Astrocyte (in vitro differentiated cells and primary cell): ENCODE measurements at regions not wholly inside any gene's neighbourhood (a gene's known extent, or its start where the extent isn't known, plus 50 kb on each side); places are given as distances from the start of the nearest gene placed in this dataset.

Source experiments
- DNase-seq: peaks from one replicate; pipeline ENCODE4 v3.0.0-alpha.2; 2010; ENCODE audit warnings: low read depth
- FAIRE-seq: peaks from 2 replicates; lab custom pipeline; 2011; peaks lifted over from hg19 to GRCh38; lab: Jason Lieb, UNC
- H2AFZ ChIP-seq: 2 replicates; pipeline ENCODE4 v1.6.0; 2012; ENCODE audit warnings: low read depth, low read length, inconsistent platforms
- H3K27ac ChIP-seq: 2 replicates; pipeline ENCODE4 v1.5.1; 2011; ENCODE audit warnings: low read depth, low read length, inconsistent platforms
- H3K27me3 ChIP-seq: 2 replicates; pipeline ENCODE4 v1.6.0; 2011; ENCODE audit warnings: low read length, inconsistent platforms; ENCODE audit not compliant: insufficient read depth
- H3K36me3 ChIP-seq: 2 replicates; pipeline ENCODE4 v1.5.1; 2011; ENCODE audit warnings: low read length, inconsistent platforms; ENCODE audit not compliant: insufficient read depth
- H3K4me1 ChIP-seq: 2 replicates; pipeline ENCODE4 v1.5.1; 2011; ENCODE audit warnings: low read length, inconsistent platforms; ENCODE audit not compliant: insufficient read depth
- H3K4me2 ChIP-seq: 2 replicates; pipeline ENCODE4 v1.6.0; 2012; ENCODE audit warnings: low read length, inconsistent platforms
- H3K4me3 ChIP-seq: 2 replicates; pipeline ENCODE4 v1.5.1; 2011; ENCODE audit warnings: low read depth, mild to moderate bottlenecking, low read length, inconsistent platforms; ENCODE audit not compliant: insufficient read depth
- H3K79me2 ChIP-seq: 2 replicates; pipeline ENCODE4 v1.6.0; 2012; ENCODE audit warnings: mild to moderate bottlenecking, low read length, inconsistent platforms; ENCODE audit not compliant: insufficient read depth
- H3K9ac ChIP-seq: 2 replicates; pipeline ENCODE4 v1.6.0; 2012; ENCODE audit warnings: mild to moderate bottlenecking, low read length, inconsistent platforms
- H3K9me3 ChIP-seq: 2 replicates; pipeline ENCODE4 v1.5.1; 2012; ENCODE audit warnings: low read depth, mild to moderate bottlenecking, low read length, inconsistent platforms; ENCODE audit not compliant: insufficient read depth
- H4K20me1 ChIP-seq: 2 replicates; pipeline ENCODE4 v1.6.0; 2012; ENCODE audit warnings: low read length, inconsistent platforms; ENCODE audit not compliant: insufficient read depth
- H3K27ac Mint-ChIP-seq: one replicate; pipeline ENCODE4 v1.8.0; 2021; ENCODE audit warnings: mild to moderate bottlenecking, mixed read lengths; ENCODE audit not compliant: unreplicated experiment
- H3K27me3 Mint-ChIP-seq: one replicate; pipeline ENCODE4 v1.8.0; 2021; ENCODE audit warnings: low read depth, mixed read lengths; ENCODE audit not compliant: unreplicated experiment
- H3K36me3 Mint-ChIP-seq: one replicate; pipeline ENCODE4 v1.8.0; 2021; ENCODE audit warnings: low read depth, mixed read lengths; ENCODE audit not compliant: unreplicated experiment
- H3K4me1 Mint-ChIP-seq: one replicate; pipeline ENCODE4 v1.8.0; 2021; ENCODE audit warnings: low read depth, mixed read lengths; ENCODE audit not compliant: unreplicated experiment
- H3K4me3 Mint-ChIP-seq: one replicate; pipeline ENCODE4 v1.8.0; 2021; ENCODE audit warnings: mild to moderate bottlenecking, moderate library complexity, mixed read lengths; ENCODE audit not compliant: unreplicated experiment
- H3K9me3 Mint-ChIP-seq: one replicate; pipeline ENCODE4 v1.8.0; 2021; ENCODE audit warnings: mild to moderate bottlenecking, mixed read lengths; ENCODE audit not compliant: unreplicated experiment
- EZH2 ChIP-seq: IDR thresholded peaks from 2 replicates; pipeline ENCODE4 v1.6.1; 2012; ENCODE audit warnings: mild to moderate bottlenecking, low read length, inconsistent platforms; ENCODE audit not compliant: insufficient read depth
- TF ChIP-seq, protein P1 (sequence below): IDR thresholded peaks from 2 replicates; pipeline ENCODE4 v1.5.1; 2011; ENCODE audit warnings: low read depth, mild to moderate bottlenecking, inconsistent platforms, low read length, moderate library complexity; ENCODE audit not compliant: insufficient read depth

DNA sequence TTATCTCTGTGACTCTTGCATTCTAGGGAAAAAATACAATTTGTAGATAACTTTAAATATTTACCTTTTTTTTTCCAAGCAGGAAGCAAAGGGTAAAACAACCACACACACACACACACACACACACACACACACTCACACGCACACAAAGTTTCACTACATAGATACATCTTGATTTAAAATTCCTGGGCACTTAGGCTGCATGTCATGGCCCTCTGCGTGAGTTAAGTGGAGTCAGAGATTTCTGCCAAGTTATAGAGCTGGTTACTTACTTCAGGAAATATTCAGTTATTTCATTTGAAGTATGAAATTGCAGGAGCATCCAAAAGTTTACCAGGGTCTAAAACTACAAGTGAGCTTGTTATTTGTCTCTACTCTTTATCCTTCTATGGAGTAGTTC, 612.0 kb downstream of the IRS1 start:
- H3K4me3 Mint-ChIP-seq, result no peak overlapping the region
- Histone ChIP-seq H3K27ac (peak overlapping the region; percentile 94), H3K36me3 (no peaks in the 10 kb centered on the region), H2AFZ (no peak overlapping the region), H3K27me3 (no peaks in the 10 kb centered on the region), H3K9ac (peak overlapping the region; percentile 32), H3K4me2 (no peak overlapping the region), H3K79me2 (no peaks in the 10 kb centered on the region), H3K4me1 (peaks cover 27% of the 10 kb centered on the region), H3K9me3 (no peaks in the 10 kb centered on the region), H3K4me3 (no peak overlapping the region), H4K20me1 (no peaks in the 10 kb centered on the region)
- H3K4me1 Mint-ChIP-seq, result peaks cover 23% of the 10 kb centered on the region
- no peaks in the 10 kb centered on the region for H3K36me3 Mint-ChIP-seq
- H3K9me3 Mint-ChIP-seq, result peaks cover 2% of the 10 kb centered on the region
- FAIRE-seq (no peak), DNase-seq (peak; percentile 87)
- H3K27ac Mint-ChIP-seq, result no peak overlapping the region
- TF ChIP-seq, protein P1, sequence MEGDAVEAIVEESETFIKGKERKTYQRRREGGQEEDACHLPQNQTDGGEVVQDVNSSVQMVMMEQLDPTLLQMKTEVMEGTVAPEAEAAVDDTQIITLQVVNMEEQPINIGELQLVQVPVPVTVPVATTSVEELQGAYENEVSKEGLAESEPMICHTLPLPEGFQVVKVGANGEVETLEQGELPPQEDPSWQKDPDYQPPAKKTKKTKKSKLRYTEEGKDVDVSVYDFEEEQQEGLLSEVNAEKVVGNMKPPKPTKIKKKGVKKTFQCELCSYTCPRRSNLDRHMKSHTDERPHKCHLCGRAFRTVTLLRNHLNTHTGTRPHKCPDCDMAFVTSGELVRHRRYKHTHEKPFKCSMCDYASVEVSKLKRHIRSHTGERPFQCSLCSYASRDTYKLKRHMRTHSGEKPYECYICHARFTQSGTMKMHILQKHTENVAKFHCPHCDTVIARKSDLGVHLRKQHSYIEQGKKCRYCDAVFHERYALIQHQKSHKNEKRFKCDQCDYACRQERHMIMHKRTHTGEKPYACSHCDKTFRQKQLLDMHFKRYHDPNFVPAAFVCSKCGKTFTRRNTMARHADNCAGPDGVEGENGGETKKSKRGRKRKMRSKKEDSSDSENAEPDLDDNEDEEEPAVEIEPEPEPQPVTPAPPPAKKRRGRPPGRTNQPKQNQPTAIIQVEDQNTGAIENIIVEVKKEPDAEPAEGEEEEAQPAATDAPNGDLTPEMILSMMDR, result no peak
- TF ChIP-seq EZH2, result no peak
- H3K27me3 Mint-ChIP-seq, result no peaks in the 10 kb centered on the region

DNA sequence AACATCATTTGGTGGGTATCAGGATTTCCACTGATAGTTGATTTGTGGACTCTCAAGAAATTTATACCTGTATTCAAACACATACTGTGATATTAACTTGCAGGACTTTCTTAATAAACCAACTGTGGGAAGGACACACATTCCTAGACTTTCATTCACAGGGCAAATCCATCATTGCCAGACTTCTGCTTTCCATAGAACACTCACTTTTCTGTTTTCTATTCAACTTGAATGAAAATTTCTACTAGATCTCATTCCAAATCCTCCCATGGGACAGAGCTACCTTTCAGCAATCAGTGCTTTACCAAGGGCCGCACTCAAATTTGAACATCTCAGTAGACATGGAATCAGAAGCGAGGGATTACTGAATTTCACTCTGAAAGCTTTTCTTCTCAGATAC, 612.5 kb downstream of the IRS1 start:
- no peak overlapping the region for H3K4me3 Mint-ChIP-seq
- no peaks in the 10 kb centered on the region for H3K36me3 ChIP-seq
- H3K27ac Mint-ChIP-seq, result no peak overlapping the region
- H4K20me1 ChIP-seq, result no peaks in the 10 kb centered on the region
- H2AFZ ChIP-seq, result no peak overlapping the region
- H3K9ac ChIP-seq, result peak overlapping the region; percentile 32
- no peak overlapping the region for H3K4me2 ChIP-seq
- peaks cover 2% of the 10 kb centered on the region for H3K9me3 Mint-ChIP-seq
- H3K4me1 ChIP-seq, result peaks cover 27% of the 10 kb centered on the region
- peak; percentile 55 for DNase-seq
- TF ChIP-seq, protein P1, result no peak
- no peak for TF ChIP-seq EZH2
- no peaks in the 10 kb centered on the region for H3K36me3 Mint-ChIP-seq
- no peaks in the 10 kb centered on the region for H3K27me3 Mint-ChIP-seq
- no peaks in the 10 kb centered on the region for H3K9me3 ChIP-seq
- no peak for FAIRE-seq
- no peaks in the 10 kb centered on the region for H3K79me2 ChIP-seq
- no peak overlapping the region for H3K4me3 ChIP-seq
- H3K27me3 ChIP-seq, result no peaks in the 10 kb centered on the region
- H3K4me1 Mint-ChIP-seq, result peaks cover 23% of the 10 kb centered on the region
- H3K27ac ChIP-seq, result peak overlapping the region; percentile 94

- H3K9ac ChIP-seq, result peak overlapping the region; percentile 79
- peak overlapping the region; percentile 83 for H3K4me2 ChIP-seq
- H3K27ac ChIP-seq, result peak overlapping the region; percentile 94
- peak; percentile 94 for FAIRE-seq
- H3K27ac Mint-ChIP-seq, result peak overlapping the region; percentile 67
- peaks cover 27% of the 10 kb centered on the region for H3K4me1 ChIP-seq
- H4K20me1 ChIP-seq, result no peaks in the 10 kb centered on the region
- TF ChIP-seq, protein P1, result no peak
- no peak for TF ChIP-seq EZH2
- no peaks in the 10 kb centered on the region for H3K79me2 ChIP-seq
- peak overlapping the region; percentile 45 for H2AFZ ChIP-seq
- no peak overlapping the region for H3K4me3 Mint-ChIP-seq
- H3K27me3 Mint-ChIP-seq, result no peaks in the 10 kb centered on the region
- H3K27me3 ChIP-seq, result no peaks in the 10 kb centered on the region
- H3K4me1 Mint-ChIP-seq, result peaks cover 23% of the 10 kb centered on the region
- H3K36me3 Mint-ChIP-seq, result no peaks in the 10 kb centered on the region
- H3K9me3 Mint-ChIP-seq, result peaks cover 8% of the 10 kb centered on the region
- DNase-seq, result peak; percentile 98
- H3K9me3 ChIP-seq, result no peaks in the 10 kb centered on the region
- H3K4me3 ChIP-seq, result peak overlapping the region; percentile 36
- no peaks in the 10 kb centered on the region for H3K36me3 ChIP-seq
Observed at GRCh38 chr2:226185616-226186211, 613.9 kb downstream of the IRS1 start.
